ENCODE measurements at regions not wholly inside any gene's neighbourhood (a gene's known extent, or its start where the extent isn't known, plus 50 kb on each side); places are given as distances from the start of the nearest gene placed in this dataset.
"Not testable (repeated sequence)": the region's sequence is repeated elsewhere in the genome, so short reads cannot be mapped to it uniquely, and the experiment has no call there.

DNA sequence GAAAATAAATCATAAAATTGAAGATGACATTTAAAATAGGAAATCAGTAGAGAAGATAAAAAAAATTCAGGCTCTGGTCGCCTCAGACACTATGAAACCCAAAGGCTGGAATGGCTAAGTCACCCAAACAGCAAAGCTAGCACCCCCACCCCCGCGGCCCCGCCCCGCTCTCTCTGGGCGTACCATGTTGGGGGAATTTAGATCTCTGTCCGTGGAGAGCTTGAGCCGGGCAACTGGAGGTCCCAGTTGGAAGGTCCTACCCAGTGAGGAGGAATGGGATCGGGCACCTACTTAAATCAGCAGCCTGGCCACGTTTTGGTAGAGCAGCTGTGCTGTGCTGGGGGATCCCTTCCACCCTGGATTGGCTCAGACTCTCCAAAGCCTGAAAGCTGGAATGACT, 150.6 kb upstream of the ANKRD55 start:
- DNase-seq (ENCODE audit: low read depth in 2 of 2) = no peak

DNA sequence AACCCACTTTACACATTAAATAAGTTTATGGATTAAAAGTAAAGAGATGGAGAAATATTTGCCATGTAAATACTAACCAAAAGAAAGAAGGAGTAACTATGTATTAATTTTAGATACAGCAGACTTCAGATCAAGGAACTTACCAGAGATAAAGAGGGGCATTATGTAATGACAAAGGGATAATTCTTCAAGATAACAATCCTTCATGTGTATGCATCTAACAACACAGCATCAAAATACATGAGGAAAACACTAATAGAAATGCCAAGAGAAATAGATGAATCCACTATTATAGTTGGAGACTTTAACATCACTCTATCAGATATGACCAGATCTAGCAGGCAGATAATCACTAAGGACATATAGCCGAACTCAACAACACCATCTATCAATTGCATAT, 149.8 kb upstream of the ANKRD55 start:
- DNase-seq (ENCODE audit: low read depth in 2 of 2) = no peak

DNA sequence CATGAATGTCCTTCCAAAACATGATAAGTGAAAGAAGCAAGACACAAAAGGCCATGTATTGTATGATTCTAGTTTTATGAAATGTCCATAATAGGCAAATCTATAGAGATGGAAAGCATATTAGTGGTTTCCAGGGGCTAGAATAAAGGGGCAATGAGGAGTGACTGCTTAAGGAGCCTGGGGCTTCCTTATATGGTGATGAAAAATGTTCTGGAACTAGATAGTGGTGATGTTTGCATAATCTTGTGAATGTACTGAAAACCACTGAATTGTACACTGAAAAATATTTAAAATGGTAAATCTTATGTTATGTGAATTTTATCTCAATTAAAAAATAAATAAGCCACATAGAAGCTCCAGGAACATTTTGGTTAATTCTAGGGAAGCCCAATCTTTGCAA, 144.4 kb upstream of the ANKRD55 start:
- DNase-seq (ENCODE audit: low read depth in 2 of 2) = no peak

DNA sequence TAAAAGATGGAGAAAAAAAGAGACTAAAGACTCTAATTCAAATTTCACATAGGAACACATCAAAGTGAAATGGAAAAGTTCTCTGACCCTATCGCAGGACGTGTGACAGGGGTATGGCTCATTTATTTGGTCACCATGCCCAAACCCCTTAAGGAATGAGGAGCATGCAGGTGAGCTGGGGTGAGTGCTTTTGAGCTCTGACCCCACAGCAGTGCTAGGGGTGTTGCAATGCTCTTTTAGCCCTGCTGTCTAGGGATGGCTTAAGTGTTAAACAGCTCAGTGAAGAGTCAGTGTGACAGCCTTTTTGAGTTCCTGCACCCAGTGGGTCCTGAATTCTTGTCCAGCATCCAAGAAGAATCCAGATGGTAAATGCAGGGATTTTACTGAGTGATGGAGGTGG, 143.0 kb upstream of the ANKRD55 start:
- DNase-seq (ENCODE audit: low read depth in 2 of 2) = no peak

DNA sequence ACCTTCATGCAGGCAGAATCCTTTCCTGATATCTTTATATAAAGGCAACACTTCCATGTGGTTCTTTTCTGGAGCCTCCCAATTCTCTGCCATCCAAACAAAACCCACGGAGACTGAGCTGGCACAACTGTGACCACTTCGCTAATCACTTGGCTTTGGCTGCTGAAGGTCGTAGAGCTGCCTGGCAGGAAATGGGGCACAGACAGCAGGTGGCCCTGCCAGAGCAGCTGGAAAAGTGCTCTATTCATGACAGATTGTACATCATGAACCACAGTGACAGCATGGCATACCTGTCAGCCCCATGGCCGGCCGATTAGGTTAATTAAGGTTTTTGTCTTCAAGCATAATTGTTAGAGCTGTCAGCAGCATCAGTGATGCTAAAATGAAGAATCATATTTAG, 141.9 kb upstream of the ANKRD55 start:
- DNase-seq (ENCODE audit: low read depth in 2 of 2) = no peak

DNA sequence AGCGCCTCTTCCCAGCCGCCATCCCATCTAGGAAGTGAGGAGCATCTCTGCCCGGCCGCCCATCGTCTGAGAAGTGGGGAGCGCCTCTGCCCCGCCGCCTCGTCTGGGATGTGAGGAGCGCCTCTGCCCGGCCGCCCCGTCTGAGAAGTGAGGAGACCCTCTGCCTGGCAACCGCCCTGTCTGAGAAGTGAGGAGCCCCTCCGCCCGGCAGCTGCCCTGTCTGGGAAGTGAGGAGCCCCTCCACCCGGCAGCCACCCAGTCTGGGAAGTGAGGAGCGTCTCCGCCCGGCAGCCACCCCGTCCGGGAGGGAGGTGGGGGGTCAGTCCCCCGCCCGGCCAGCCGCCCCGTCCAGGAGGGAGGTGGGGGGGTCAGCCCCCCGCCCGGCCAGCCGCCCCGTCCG, 139.4 kb upstream of the ANKRD55 start:
- not testable (repeated sequence) for DNase-seq (ENCODE audit: low read depth in 2 of 2)

DNA sequence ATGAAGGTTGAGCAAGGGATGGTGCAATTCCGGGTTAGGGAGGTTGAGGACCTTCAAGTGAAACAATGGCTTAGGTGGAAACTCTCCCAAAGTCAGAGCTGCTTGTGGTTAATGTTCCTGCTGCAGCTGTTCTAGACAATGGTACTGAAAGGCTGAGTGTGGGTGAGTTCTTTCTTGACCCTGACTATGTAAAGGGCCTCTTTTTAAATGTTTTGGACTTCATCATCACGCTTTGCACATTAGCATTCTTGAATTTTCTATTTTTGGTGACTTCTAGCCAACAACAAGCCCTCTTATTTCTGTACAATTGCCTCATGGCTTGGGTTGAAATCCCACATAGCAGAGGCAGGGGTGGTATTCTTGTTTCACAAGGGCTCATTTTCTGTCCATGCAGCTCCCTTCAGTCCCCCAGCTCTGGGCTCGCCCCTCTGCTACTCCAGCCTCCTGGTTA, 136.3 kb upstream of the ANKRD55 start:
- DNase-seq (ENCODE audit: low read depth in 2 of 2) = no peak

DNA sequence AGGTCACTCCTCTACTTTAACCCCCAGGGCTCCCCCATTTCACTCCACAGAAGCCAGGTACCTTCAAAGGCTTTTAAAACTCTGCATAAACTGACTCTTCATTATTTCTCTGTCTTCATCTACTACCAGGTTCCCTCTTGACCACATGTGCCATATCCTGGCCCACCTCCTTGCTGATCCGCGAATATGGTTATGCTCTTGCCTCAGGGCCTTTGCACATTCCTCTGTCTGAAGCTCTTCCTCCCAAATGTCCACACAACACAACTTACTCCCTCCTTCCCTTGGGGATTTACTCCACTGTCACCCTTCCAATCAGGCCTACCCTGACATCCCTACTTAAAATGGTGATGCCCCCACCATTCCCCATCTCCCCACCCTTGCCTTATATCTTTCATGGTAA, 134.6 kb upstream of the ANKRD55 start:
- no peak for DNase-seq (ENCODE audit: low read depth in 2 of 2)

DNA sequence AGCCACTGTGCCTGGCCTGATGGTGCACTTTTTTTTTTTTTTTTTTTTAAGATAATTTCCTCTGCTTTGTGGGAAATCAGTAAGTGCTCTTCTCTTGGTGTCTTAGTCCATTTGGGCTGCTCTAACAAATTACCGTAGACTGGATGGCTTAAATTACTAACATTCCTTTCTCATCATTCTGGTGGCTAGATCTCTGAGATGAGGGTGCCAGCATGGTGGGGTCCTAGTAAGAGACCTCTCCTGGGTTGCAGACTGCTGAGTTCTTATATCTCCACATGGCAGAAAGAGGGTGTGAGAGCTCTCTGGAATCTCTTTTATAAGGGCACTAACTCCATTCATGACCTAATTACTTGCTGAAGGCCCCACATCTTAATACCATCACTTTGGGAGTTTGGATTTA, 133.9 kb upstream of the ANKRD55 start:
- DNase-seq (ENCODE audit: low read depth in 2 of 2) = no peak

DNA sequence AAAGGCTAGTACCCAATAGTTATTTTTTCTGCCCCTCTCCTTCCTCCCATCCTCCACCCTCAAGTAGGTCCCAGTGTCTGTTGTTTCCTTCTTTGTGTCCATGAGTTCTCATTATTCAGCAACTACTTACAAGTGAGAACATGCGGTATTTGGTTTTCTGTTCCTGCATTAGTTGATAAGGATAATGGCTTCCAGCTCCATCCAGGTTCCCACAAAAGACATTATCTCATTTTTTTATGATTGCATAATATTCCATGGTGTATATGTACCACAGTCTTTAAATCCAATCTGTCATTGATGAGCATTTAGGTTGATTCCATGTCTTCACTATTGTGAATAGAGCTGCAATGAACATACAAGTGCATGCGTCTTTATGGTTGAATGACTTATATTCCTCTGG, 128.3 kb upstream of the ANKRD55 start:
- no peak for DNase-seq (ENCODE audit: low read depth in 2 of 2)

DNA sequence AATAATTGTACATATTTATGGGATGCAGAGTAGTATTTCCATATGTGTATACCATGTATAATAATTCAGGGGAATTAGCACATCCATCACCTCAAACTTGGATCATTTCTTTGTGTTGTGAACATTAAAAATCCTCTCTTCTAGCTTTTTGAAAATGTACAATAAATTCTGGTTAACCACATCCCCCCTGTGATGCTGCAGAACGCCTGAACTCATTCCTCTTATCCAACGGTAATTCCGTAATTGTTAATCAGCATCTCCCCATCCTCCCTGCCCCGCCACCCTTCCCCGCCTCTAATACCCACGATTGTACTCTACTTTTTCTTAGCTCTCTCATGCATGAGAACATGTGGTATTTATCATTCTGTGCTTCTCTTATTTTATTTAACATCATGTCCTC, 127.7 kb upstream of the ANKRD55 start:
- DNase-seq (ENCODE audit: low read depth in 2 of 2) = no peak

DNA sequence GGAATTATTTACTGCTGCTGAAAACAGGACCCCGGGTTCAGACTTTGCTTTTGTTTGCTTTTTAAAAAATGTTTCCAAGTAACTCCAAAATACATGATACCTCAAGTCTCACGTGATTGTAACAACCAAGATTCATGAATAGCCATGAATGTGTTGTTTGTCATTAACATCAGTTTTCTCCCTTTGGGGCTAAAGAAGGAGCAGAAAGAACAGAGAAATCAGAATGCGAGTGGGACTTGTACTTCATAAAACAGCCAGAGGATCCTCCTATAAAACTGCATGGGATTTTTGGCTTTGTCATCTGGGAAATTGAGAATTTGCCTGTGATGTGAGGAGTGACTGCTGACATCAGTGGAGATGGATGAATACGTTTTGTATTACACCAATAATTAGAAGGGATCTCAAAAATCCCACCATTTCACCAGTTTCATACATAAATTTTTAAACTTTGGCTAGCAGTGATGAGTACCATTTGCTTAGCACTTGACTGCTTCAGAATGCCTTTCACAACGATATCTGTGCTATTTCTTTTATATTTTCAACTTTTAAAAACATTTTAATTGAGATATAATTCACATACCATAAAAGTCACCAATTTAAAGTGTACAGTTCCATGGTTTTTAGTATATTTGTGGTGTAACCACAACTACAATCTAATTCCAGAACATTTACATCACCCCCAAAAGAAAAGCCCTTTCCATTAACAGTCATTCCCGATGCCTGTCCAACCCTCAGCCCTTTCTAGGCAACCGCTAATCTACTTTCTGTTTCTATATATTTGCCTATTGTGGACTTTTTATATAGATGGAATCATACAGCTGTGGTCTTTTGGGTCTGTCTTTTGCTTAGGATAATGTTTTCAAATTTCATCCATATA, 126.9 kb upstream of the ANKRD55 start:
- no peak for DNase-seq (ENCODE audit: low read depth in 2 of 2)

DNA sequence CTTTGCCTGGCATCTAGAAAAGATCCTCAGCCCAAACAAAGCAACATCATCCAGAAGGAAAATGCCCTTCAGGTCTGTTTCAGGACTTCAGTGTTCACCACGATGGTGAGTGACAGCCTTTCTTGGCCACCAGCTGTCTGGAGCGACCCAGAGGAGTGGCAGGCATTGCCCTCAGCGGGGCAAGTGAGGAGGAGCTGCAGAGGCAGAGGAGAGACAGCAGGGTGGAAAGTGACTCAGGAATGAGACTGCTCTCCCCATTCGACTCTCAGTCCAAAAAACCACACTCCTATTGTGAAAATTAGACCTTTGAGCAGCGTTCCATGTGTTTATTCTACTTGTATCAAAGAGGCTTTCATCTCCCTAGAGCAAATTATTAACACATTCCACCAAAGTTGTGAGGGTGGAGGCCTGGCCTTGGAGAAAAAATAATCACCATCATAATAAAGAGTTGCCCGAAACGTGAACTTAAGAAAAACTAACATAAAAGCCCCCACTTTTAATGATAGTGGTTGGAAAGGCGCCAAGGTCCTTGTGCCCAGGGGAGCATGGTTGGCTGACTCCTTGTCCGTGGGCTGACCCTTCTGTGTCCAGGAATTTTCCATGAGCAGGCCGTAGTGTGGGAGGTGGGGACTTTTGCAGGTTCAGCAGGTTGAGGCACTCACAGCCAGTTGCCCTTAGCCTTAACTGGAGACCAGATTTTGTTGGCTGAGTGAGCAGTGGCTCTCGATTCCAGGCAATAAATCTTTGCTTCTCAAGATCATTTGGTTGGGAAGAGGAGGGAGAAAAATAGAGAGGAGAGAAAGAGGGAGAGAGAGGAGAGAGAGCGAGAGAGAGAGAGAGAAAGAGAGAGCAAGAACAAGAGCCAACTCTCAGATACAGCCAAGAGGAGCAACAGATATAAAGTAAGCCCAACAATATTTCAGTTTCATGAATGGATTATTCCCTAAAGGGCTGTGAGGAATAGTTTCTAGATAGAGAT, 125.9 kb upstream of the ANKRD55 start:
- no peak for DNase-seq (ENCODE audit: low read depth in 2 of 2)

DNA sequence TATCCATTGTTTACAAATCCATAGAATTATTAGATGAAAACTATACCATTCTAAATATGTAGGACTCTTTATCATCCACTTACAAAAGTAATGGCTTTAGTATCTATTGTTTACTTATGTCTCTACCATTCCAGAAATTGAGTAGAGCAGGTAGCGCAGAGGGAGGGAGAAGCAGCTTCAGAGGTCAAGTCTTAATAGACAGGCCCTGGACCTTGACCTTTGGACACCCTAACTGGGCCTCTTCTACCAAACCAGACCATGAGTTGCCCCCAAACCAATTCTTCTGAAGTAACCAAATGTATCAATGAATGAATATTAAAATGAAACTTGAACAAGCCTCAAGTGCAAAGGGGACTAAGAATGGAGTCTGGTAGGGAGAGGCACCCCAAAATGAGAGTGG, 124.9 kb upstream of the ANKRD55 start:
- no peak for DNase-seq (ENCODE audit: low read depth in 2 of 2)

DNA sequence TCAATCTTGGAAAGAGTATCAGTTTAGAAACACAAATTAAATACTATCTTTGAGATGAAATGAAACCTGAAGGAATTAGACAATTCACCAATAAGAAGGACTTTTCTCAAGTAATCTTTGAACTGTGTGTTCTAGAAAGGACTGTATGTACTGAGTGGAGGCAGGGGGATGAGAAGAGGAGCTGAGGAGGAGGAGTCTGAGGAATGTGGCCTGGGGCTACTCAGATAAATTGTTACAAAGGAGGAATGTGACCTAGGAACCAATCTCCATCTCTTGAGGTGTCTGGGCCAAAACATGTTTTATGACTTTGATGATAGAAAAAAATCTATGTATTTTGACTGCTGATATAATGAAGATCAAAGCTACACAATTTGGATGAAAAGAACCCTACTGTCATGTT, 124.3 kb upstream of the ANKRD55 start:
- DNase-seq (ENCODE audit: low read depth in 2 of 2) = no peak

DNA sequence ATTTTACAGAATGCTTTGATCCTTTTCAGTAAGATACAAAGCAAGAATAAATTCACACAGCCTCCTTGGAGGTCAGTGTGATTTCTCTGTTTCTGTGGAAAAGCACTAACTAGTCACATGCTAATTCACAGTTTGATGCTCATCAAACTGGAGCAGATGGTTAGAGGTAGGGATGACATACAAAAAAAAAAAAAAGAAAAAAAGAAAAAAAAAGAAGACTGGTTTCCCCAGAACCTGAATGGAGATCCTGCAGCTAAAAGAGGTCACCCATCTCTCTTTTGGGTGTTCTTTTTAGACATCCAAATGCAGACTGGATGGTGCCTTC, 123.7 kb upstream of the ANKRD55 start:
- DNase-seq (ENCODE audit: low read depth in 2 of 2) = no peak

DNA sequence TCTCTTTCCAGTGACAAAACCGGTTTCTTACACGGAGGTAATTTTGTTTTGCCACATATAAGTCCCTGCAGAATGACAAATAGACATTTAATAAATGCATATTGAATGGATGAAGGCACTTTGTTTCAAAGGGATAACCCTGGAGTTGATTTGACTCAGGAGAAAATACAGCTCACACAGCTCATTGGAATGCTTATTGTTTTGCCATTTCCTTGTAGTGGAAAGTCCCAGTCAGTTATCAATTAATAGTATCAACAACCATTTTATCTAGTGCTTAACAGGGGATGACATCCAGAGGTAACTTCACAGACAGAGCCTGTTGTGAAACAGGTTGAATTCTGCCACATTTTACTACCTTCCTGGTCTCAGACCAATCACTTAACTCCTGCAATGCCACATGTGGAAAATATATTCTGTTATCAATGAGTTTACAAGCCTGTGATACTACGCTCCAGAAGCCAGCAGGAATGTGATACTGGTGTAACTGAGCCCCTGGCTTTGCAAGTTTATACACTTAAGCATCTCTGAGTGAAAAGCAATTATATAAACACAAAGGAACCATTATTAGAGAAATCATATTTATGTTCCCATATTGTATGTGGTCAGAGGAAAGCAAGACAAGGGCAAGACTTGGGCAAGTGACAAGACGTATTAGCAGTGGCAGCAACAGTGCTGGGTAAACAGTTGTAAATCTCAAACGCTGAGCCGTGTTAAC, 123.1 kb upstream of the ANKRD55 start:
- DNase-seq (ENCODE audit: low read depth in 2 of 2) = no peak

DNA sequence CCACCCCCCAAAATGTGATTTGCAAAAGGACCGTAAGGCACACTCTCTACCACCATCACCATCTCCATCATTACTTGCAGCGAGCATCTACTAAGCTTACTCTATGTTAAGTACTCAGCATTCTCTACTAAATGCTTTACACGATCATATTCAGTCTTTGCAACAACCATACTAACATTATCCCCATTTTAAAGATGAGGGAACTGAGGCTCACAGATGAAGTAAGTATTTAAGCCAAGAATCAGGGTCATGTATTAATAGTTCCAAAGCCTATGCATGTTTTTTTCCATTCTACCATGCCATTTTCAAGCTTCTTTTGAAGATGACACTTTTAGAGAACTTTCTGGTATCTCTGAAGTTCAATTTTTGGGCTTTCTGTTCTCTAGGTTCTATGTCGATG, 121.7 kb upstream of the ANKRD55 start:
- DNase-seq (ENCODE audit: low read depth in 2 of 2) = no peak

DNA sequence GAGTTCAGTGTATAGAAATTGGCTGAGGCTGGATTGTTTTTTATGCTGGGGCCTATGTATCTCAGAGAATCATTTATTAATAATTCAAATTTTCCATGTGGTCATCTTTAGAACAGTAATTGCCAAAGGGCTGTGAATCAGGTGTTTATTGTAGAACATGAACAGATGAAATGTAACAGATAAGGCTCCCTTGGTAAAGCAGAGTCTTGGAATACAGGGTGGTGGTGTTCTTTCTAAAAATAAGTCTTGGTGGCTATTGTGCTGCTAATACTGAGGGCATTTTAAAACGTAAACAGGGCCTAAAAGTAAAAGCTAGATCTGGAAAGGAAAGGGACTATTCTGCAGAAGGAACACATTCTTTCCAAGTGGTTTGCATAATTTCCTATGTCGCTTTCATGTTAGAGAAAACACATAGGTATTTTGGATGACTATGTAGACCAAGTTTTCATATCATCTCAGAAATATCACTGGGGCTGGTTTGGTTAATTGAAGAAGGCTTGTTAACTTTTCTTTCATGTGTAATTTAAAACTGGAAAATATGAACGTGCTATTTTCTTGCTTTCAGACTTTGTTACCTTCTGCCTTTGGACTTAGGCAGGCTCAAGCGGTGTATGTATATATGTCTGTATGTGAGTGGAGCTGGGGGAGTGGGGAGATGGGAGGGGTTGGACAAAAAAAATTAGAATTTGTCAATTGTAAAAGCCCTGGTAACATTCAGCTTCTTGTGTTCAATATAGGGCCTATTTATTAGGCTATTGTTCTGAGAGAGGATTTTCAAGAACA, 119.9 kb upstream of the ANKRD55 start:
- no peak for DNase-seq (ENCODE audit: low read depth in 2 of 2)

DNA sequence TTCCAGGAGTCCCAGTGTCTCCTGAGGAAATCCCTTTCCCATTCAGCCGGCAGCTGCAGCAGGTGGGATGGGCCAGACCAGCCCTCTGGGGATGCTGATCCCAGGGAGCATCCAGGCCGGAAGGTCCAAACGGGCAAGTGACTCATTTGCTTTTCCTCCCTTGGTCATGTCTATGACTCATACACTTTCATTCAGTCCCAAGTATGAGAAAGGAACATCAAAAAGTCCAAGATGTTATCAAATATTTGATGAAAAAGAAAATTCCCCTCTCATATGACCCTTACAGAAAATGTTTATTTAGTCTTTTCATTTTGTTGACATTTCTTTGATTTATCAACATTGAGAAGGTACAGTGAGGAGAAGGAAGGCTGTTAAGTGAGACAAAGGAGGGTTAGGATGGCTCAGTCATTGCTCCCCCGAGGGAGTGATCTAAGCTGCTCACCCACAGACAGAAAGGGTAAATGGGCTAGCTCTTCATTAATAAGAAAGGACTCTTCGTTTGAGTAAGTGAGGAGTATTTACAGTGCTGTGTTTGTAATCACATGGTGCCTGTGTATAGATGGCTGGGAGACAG, 117.6 kb upstream of the ANKRD55 start:
- no peak for DNase-seq (ENCODE audit: low read depth in 2 of 2)

DNA sequence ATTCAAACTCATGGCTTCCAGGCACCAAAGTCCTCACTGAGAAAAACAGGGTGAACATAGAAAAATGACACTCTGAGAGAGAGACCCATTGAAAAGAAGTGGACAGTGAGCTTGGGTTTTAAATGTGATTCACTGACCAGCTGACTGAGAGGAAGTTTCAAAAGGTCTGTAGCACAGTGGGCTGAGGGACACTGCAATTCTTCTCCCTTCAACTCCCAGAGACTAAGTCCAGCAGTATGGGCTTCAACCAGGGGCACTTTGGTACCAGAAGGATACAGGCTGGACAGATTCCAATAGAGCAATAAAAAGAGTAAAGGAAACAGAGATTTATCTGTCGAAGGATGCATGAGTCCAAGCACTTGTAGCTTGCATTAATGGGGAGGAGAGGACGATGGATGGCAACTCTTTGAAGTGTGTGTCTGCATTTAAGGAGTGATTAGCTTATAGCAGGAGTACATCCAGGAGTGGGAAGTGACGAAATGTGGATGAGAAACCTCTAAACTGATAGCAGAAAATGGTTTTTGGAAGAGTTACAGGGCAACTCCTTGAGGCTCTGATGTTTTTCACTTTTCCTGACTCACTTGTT, 117.0 kb upstream of the ANKRD55 start:
- DNase-seq (ENCODE audit: low read depth in 2 of 2) = no peak
